ENCODE measurements at regions not wholly inside any gene's neighbourhood (a gene's known extent, or its start where the extent isn't known, plus 50 kb on each side); places are given as distances from the start of the nearest gene placed in this dataset.

GRCh38 chr3:474828-475227 lies 278.3 kb downstream of the CHL1 start:
- TF ChIP-seq GATA2 (IDR thresholded peaks at IDR 0.05; ENCODE audit: low read depth, low read length) (no peak), GATA3 (IDR thresholded peaks at IDR 0.05; ENCODE audit: low read depth, low read length) (no peak)

Measured in SH-SY5Y (cell line).